Keratinocyte (primary cell): ENCODE measurements at regions not wholly inside any gene's neighbourhood (a gene's known extent, or its start where the extent isn't known, plus 50 kb on each side); places are given as distances from the start of the nearest gene placed in this dataset.

ENCODE experiments used
- CTCF ChIP-seq, 3 experiments: IDR thresholded peaks in 1 of 3; conservative IDR thresholded peaks in 1 of 3; optimal IDR thresholded peaks in 1 of 3; 2 replicates in 2 of 3; 3 replicates in 1 of 3; pipeline versions ENCODE3 to v1.5.1; 2011; ENCODE audit warnings: low read length in 3 of 3, mild to moderate bottlenecking in 3 of 3, moderate library complexity in 2 of 3, control low read depth in 1 of 3, inconsistent platforms in 1 of 3; ENCODE audit not compliant: insufficient read depth in 2 of 3; ENCODE audit errors: extremely low read depth in 1 of 3
- EZH2 ChIP-seq: IDR thresholded peaks from one replicate; pipeline ENCODE4 v1.6.1; 2012; ENCODE audit warnings: inconsistent platforms, mild to moderate bottlenecking, low read length, moderate library complexity

DNA sequence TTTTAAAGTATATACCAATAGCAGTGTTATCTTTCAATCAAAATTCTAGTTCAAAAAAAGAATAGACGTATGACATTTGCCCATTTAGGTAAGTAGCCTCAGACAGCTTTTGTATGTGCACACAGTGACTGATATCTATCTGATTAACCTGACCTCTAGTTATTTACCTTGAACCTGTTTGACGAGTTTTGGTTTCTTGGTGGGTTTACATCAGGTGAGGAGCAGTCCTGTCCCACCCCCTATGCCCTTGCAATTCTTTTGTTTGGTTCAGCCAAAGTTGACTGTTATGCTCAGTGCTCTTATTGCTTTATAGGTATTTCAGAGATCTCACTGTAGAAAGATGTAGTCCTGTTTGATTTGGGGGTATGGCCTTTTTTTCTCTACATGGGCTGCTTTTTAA lies 147.2 kb downstream of the ISOC1 start:
- no peak for TF ChIP-seq CTCF (optimal IDR thresholded peaks at IDR 0.05 in 1 of 3, IDR thresholded peaks at IDR 0.05 in 1 of 3, conservative IDR thresholded peaks at IDR 0.05 in 1 of 3; ENCODE audit: extremely low read depth in 1 of 3, insufficient read depth in 2 of 3, low read length in 3 of 3)
- TF ChIP-seq EZH2: no peak
